ENCODE measurements at regions not wholly inside any gene's neighbourhood (a gene's known extent, or its start where the extent isn't known, plus 50 kb on each side); places are given as distances from the start of the nearest gene placed in this dataset.

- Mint-ChIP-seq H3K27me3 (no peaks in the 10 kb centered on the region), H3K36me3 (ENCODE audit: low read depth) (no peaks in the 10 kb centered on the region), H3K9me3 (no peaks in the 10 kb centered on the region), H3K4me1 (ENCODE audit: low read depth) (no peaks in the 10 kb centered on the region), H3K27ac (no peak overlapping the region), H3K4me3 (no peak overlapping the region)
- intact Hi-C loops (cut with micrococcal nuclease) = no loop called here
Observed at GRCh38 chr5:38751103-38751502, 94.7 kb upstream of the OSMR start.

- no peaks in the 10 kb centered on the region for H3K27me3 Mint-ChIP-seq
- no peaks in the 10 kb centered on the region for H3K9me3 Mint-ChIP-seq
- no peaks in the 10 kb centered on the region for H3K4me1 Mint-ChIP-seq (ENCODE audit: low read depth)
- no peaks in the 10 kb centered on the region for H3K36me3 Mint-ChIP-seq (ENCODE audit: low read depth)
- no peak overlapping the region for H3K27ac Mint-ChIP-seq
- intact Hi-C loops (cut with micrococcal nuclease) = no loop called here
- H3K4me3 Mint-ChIP-seq = no peak overlapping the region
Observed at GRCh38 chr5:38752012-38752536, 93.7 kb upstream of the OSMR start.

- H3K4me3 Mint-ChIP-seq = no peak overlapping the region
- intact Hi-C loops (cut with micrococcal nuclease) = no loop called here
- no peaks in the 10 kb centered on the region for H3K27me3 Mint-ChIP-seq
Observed at GRCh38 chr5:38752622-38753021, 93.2 kb upstream of the OSMR start.

GRCh38 chr5:38753141-38753540, 92.7 kb upstream of the OSMR start:
- no peaks in the 10 kb centered on the region for H3K4me1 Mint-ChIP-seq (ENCODE audit: low read depth)
- H3K27me3 Mint-ChIP-seq = no peaks in the 10 kb centered on the region
- no peaks in the 10 kb centered on the region for H3K36me3 Mint-ChIP-seq (ENCODE audit: low read depth)
- no peaks in the 10 kb centered on the region for H3K9me3 Mint-ChIP-seq
- no peak overlapping the region for H3K27ac Mint-ChIP-seq
- no peak overlapping the region for H3K4me3 Mint-ChIP-seq
- intact Hi-C loops (cut with micrococcal nuclease) = no loop called here

More at GRCh38 chr5:38752622-38753021, 93.2 kb upstream of the OSMR start:
- Mint-ChIP-seq H3K4me1 (ENCODE audit: low read depth) (no peaks in the 10 kb centered on the region), H3K27ac (no peak overlapping the region), H3K9me3 (no peaks in the 10 kb centered on the region), H3K36me3 (ENCODE audit: low read depth) (no peaks in the 10 kb centered on the region)

GRCh38 chr5:38753776-38754175, 92.0 kb upstream of the OSMR start:
- Mint-ChIP-seq H3K4me1 (ENCODE audit: low read depth) (no peaks in the 10 kb centered on the region), H3K27me3 (no peaks in the 10 kb centered on the region), H3K36me3 (ENCODE audit: low read depth) (no peaks in the 10 kb centered on the region), H3K4me3 (no peak overlapping the region), H3K27ac (no peak overlapping the region), H3K9me3 (no peaks in the 10 kb centered on the region)
- intact Hi-C loops (cut with micrococcal nuclease) = no loop called here

GRCh38 chr5:38755181-38755580, 90.6 kb upstream of the OSMR start:
- peaks cover 2% of the 10 kb centered on the region for H3K27me3 Mint-ChIP-seq
- no peaks in the 10 kb centered on the region for H3K4me1 Mint-ChIP-seq (ENCODE audit: low read depth)
- no peak overlapping the region for H3K27ac Mint-ChIP-seq
- H3K9me3 Mint-ChIP-seq = no peaks in the 10 kb centered on the region
- H3K36me3 Mint-ChIP-seq (ENCODE audit: low read depth) = no peaks in the 10 kb centered on the region
- no peak overlapping the region for H3K4me3 Mint-ChIP-seq
- intact Hi-C loops (cut with micrococcal nuclease) = no loop called here

- Mint-ChIP-seq H3K36me3 (ENCODE audit: low read depth) (no peaks in the 10 kb centered on the region), H3K27me3 (peaks cover 4% of the 10 kb centered on the region), H3K4me3 (no peak overlapping the region), H3K9me3 (no peaks in the 10 kb centered on the region), H3K27ac (no peak overlapping the region), H3K4me1 (ENCODE audit: low read depth) (no peaks in the 10 kb centered on the region)
- intact Hi-C loops (cut with micrococcal nuclease) = no loop called here
Observed at GRCh38 chr5:38756068-38756467, 89.7 kb upstream of the OSMR start.

GRCh38 chr5:38757451-38758245, 88.2 kb upstream of the OSMR start:
- H3K27ac Mint-ChIP-seq = no peak overlapping the region
- intact Hi-C loops (cut with micrococcal nuclease) = no loop called here
- no peaks in the 10 kb centered on the region for H3K9me3 Mint-ChIP-seq
- H3K4me3 Mint-ChIP-seq = no peak overlapping the region
- no peaks in the 10 kb centered on the region for H3K4me1 Mint-ChIP-seq (ENCODE audit: low read depth)
- peaks cover 4% of the 10 kb centered on the region for H3K27me3 Mint-ChIP-seq
- H3K36me3 Mint-ChIP-seq (ENCODE audit: low read depth) = no peaks in the 10 kb centered on the region

- no peak overlapping the region for H3K27ac Mint-ChIP-seq
- H3K36me3 Mint-ChIP-seq (ENCODE audit: low read depth) = no peaks in the 10 kb centered on the region
- no peaks in the 10 kb centered on the region for H3K4me1 Mint-ChIP-seq (ENCODE audit: low read depth)
- no peaks in the 10 kb centered on the region for H3K9me3 Mint-ChIP-seq
- H3K4me3 Mint-ChIP-seq = no peak overlapping the region
- intact Hi-C loops (cut with micrococcal nuclease) = no loop called here
- H3K27me3 Mint-ChIP-seq = peaks cover 5% of the 10 kb centered on the region
Observed at GRCh38 chr5:38758774-38759600, 86.8 kb upstream of the OSMR start.

GRCh38 chr5:38764937-38765391, 80.8 kb upstream of the OSMR start:
- H3K9me3 Mint-ChIP-seq = peaks cover 11% of the 10 kb centered on the region
- no peak overlapping the region for H3K4me3 Mint-ChIP-seq

GRCh38 chr5:38765399-38765861, 80.4 kb upstream of the OSMR start:
- Mint-ChIP-seq H3K4me1 (ENCODE audit: low read depth) (no peaks in the 10 kb centered on the region), H3K36me3 (ENCODE audit: low read depth) (no peaks in the 10 kb centered on the region), H3K27me3 (peaks cover 1% of the 10 kb centered on the region), H3K9me3 (peaks cover 11% of the 10 kb centered on the region), H3K27ac (no peak overlapping the region), H3K4me3 (no peak overlapping the region)
- intact Hi-C loops (cut with micrococcal nuclease) = no loop called here

More at GRCh38 chr5:38764937-38765391, 80.8 kb upstream of the OSMR start:
- Mint-ChIP-seq H3K27ac (no peak overlapping the region), H3K36me3 (ENCODE audit: low read depth) (no peaks in the 10 kb centered on the region), H3K27me3 (peaks cover 5% of the 10 kb centered on the region), H3K4me1 (ENCODE audit: low read depth) (no peaks in the 10 kb centered on the region)
- intact Hi-C loops (cut with micrococcal nuclease) = no loop called here

- peaks cover 11% of the 10 kb centered on the region for H3K9me3 Mint-ChIP-seq
- no peak overlapping the region for H3K27ac Mint-ChIP-seq
- H3K36me3 Mint-ChIP-seq (ENCODE audit: low read depth) = no peaks in the 10 kb centered on the region
- no peaks in the 10 kb centered on the region for H3K4me1 Mint-ChIP-seq (ENCODE audit: low read depth)
- peaks cover 1% of the 10 kb centered on the region for H3K27me3 Mint-ChIP-seq
- no peak overlapping the region for H3K4me3 Mint-ChIP-seq
- intact Hi-C loops (cut with micrococcal nuclease) = no loop called here
Observed at GRCh38 chr5:38766151-38766550, 79.7 kb upstream of the OSMR start.

GRCh38 chr5:38768412-38769211, 77.2 kb upstream of the OSMR start:
- Mint-ChIP-seq H3K27ac (no peak overlapping the region), H3K4me1 (ENCODE audit: low read depth) (no peaks in the 10 kb centered on the region), H3K9me3 (peaks cover 11% of the 10 kb centered on the region), H3K27me3 (no peaks in the 10 kb centered on the region), H3K4me3 (no peak overlapping the region), H3K36me3 (ENCODE audit: low read depth) (no peaks in the 10 kb centered on the region)
- intact Hi-C loops (cut with micrococcal nuclease) = no loop called here

All from dendritic cell treated with granulocyte-macrophage colony-stimulating factor and Interleukin-4, amounts not matched to agents 40 ng/mL and 50 ng/mL, for 4 days (primary cell).